Activated CD8-positive, alpha-beta memory T cell treated with anti-CD3 and anti-CD28 coated beads, Interleukin-2, amount 50 U/mL, for 48 hours (primary cell): ENCODE measurements at regions not wholly inside any gene's neighbourhood (a gene's known extent, or its start where the extent isn't known, plus 50 kb on each side); places are given as distances from the start of the nearest gene placed in this dataset.
"Not testable (repeated sequence)": the region's sequence is repeated elsewhere in the genome, so short reads cannot be mapped to it uniquely, and the experiment has no call there.

Experiments
- DNase-seq: peaks from one replicate; pipeline ENCODE4 v3.0.0-alpha.2; 2020

DNA sequence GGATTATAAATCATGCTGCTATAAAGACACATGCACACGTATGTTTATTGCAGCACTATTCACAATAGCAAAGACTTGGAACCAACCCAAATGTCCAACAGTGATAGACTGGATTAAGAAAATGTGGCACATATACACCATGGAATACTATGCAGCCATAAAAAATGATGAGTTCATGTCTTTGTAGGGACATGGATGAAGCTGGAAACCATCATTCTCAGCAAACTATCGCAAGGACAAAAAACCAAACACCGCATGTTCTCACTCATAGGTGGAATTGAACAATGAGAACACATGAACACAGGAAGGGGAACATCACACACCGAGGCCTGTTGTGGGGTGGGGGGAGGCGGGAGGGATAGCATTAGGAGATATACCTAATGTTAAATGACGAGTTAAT is 104.5 kb upstream of the RBBP8 start:
- DNase-seq, result not testable (repeated sequence)

DNA sequence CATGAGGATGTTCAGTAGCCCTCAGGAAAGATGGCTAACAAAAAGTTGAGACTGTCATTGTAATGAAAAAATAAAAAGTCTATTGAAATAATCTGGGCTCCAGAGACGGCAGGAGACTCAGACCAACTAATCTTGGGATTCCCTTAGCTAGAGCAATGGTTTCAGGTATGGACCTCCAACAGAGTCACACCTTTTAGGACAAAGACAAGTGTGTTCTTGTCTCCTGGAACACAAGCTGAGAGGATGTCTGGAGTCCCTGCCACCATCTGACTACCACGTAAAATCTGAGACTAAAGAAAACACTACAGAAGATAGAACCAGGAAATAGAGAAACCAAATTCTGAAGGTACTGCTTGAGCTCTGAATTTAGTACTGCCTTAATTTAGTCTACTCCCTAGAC is 103.3 kb upstream of the RBBP8 start:
- DNase-seq, result no peak

DNA sequence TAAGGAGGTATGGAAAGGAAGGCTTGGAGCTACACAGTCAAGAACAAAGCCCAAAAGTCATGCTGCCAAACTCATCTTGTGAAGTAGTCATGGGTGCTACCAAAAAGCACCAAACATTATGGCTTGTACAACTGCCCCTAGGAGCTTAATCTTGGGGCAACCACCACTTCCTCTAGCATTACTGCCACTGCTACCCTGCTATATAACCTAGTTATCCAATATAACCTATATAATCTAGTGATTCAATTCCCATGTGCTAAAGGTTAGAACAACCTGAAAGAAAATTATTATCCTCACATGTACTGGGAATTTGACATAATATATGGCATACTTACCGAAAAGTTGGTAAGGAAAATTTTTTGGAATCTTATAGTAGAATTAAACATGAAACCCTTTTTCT is 102.6 kb upstream of the RBBP8 start:
- no peak for DNase-seq

DNA sequence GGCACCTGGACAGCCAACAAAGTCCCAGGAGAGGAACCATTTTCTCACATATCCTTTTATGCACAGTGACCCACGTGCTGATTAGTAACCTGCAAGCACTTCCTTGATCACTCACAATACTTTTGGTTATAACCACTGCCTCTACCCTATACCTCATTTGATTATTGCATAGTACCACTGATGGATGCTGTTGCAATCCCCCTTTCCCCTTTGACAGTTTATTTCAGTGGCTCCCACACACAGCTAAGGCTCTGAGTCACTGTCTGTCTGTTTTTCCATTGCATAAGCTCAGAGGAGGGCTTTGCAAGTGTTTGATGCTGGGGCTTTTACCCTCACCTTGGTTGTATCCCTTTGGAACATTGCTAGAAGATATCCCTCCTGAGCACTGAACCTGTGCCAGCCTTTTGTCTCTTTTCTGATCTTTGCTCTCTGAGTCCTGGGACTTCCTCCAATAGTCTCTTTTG is 101.7 kb upstream of the RBBP8 start:
- DNase-seq, result no peak

DNA sequence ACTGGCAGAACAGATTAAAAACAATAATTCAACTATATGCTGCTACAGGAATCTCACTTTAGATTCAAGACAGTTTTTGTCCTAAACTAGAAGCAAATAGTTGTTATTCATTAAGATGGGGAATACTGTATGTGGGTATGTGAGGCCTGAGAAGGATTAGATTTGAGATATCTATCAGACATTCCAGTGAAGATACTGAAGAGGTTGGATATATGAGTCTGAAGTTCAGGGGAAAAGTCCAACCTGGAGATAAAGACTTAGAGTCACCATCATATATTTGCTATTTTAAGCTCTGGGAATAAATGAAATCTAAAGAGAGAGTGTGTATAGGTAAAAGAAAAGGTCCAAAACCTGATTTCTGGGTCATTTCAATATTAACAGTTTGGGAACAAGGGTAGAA is 96.2 kb upstream of the RBBP8 start:
- DNase-seq, result no peak

DNA sequence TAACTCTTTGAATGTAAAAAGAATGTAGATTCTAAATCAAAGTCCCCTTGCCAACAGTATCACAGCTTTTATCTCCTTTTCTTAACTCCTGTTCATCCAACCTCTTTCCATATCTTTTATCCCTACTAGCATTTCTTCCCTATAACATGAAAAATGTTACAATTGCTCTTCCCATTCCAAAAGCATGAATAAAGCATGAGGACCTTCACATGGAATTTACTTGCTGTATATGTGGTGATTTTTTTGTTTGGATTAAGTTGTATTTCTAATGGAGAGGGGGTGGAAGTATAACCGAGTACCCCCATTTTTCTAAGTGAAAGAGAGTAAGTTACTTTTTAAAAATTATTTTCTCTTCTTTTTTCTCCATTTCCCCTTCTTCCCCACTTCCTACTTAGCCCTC is 94.9 kb upstream of the RBBP8 start:
- DNase-seq, result no peak

DNA sequence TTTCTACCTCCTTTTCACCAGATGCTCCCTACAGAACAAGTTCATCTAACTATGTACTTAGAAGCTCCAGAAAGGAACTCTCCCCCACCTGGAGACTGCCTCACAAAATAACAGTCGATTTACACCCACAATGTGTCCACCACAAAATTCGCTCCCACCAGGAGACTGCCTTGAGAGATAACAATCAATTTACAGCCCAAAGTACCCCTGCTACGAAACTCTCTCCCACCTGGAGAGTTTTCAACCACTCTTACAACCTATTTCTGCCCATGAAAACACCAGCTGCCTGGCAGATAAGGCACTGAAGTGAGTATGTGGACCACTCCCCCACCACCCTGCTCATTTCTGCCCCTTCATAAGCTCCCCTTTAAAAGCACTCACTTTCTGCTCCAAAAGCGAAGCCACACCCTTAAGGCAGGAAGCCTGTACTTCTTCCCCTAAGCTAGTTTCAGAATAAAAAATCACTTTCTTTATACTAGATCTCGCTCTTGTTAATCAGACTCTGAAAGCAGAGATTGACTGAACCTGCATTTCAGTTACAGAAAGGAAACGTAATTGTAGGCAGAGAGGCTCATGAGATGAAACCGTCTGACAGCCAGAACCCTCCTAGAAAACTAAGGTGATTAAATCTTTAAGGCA is 94.4 kb upstream of the RBBP8 start:
- no peak for DNase-seq

DNA sequence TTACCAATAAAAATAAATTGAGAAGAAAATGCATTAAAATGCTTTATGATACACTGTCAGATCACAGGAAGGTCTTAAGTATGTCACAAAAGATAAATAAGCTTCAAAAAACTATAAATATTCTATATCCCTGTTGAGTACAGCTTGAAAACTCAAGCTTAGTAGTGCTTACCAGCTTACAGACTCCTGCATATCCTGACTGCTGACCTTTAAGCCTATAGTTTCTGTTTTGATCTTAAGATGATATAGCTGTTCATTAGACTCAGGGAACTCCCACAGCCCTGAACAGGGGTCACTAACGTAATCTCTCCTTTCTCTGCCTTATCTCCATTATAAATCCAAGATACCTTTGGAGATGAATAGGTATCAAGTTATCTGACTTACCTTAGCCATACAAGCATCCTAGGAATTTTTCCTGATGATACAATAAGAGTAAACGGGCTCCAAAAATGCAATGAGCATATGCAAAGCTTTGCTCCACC is 93.7 kb upstream of the RBBP8 start:
- DNase-seq, result no peak

DNA sequence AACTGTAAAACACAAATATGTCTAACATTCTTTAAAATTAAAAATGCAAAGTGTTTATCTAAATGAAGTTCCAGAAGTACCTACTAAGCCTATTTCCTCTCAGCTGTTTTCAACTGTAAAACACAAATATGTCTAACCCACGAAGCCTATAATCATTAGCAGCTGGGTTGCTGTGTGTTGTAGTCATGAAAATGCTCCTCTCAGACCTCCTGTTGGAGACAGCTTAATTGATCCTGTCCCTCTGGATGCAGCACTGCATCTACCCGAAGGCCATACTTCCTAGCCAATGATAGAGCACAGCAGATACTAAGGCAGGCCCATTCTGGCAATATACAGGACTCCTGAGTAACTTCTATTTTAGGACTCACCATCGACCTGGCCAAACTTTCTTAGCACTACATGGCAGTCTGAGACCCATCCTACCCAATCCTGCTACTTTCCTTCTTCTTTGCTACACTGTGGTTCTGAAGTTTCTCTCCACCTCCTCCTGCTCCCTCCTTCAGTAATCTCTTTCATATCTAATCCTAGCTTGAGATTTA is 92.5 kb upstream of the RBBP8 start:
- no peak for DNase-seq

DNA sequence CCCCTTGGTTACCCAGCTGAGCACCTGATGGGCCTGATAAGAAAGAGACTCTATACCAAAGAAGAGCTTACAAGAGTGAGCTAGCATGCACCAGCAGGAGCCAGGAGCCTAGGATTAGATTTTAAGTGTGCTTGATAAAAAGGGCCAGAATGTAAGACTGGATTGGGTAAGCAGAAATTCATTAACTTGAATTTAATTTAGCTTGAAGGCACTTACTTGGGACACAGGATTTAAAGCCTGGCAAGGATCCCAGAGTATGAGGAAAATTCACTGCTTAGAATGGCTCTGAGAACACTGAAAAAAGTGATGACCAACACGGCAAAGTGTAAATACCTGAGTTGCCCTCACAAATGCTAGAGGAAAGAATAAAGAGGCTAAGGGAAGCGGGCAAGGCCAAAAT is 91.3 kb upstream of the RBBP8 start:
- no peak for DNase-seq

DNA sequence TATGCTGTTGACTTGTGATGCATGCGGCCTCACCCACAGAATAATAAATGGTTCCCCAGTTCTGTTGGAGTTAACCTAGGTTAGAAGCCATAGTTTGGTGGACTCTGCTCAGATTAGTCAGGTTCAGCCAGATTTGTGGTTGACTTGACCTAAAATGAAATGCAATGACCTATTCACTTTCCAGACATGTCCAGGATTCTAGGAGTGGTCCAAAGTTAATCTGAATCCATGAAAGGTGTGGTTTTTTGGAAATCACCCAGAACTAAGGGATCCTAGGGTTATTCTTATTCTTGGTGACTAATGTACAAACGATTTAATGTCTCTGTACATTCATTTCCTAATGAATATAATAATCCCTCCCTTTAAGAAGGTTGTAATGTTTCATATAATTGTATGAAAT is 88.9 kb upstream of the RBBP8 start:
- no peak for DNase-seq

DNA sequence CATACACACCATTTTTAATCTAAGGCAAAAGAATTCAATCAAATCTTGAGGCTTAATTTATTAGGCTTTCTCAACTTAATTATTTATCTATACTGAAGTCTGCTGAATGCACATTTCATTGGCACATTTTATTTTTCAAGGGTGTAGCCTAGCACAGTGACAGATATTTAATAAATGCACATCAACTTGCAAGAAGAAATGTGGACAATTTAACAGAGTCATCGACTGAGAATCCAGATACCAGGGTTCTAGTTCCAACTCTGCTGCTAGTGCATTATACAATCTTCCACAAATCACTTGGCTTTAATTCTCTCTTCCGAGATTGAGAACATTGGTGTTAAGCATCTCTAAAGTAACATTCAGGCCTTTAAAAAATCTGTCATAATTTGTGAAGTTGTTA is 88.5 kb upstream of the RBBP8 start:
- DNase-seq, result no peak

DNA sequence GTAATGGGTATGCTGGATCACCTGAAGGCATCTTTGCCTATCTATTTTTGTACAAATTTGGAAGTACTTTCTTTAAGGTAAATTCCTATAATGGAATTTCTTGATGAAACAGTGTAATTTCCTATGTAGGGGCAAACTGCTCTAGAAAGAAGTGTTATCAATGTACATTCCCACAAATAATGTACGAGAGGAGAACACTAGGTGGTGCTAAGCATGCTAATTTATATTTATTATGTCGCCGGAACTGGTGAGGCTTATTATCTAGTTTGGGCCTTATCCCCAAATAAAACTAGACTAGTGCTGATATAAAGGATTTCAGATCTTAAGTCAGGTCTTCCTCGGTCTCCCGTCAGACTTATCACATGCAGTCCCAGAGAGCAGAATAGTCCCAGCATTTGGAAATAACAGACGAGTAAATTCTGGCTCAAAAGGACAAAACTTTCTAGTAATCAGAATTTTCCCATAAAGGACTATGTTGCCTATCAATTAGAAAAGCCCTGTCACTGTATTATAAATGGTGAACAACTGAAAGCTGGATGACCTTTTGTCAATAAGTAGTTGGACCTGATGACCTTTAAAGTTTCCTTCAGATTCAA is 86.9 kb upstream of the RBBP8 start:
- DNase-seq, result no peak

DNA sequence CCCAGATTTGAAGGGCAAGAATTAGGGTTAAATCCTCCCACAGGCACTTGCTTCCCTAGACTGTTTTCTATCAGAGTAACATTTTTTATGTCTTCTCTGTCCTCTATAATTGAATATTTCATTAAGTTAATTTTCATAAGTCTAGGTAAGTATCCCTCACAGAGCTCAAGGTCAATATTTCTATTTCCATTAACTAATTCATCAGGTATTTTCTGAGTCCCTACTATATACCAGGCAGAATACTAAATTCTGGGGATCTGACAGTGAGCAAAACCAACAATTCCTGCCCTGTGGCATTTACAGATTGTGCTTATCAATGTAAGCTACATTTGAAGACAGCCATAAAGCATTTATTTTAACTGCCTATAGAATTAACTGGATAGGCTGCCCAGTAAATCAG is 86.4 kb upstream of the RBBP8 start:
- DNase-seq, result no peak

DNA sequence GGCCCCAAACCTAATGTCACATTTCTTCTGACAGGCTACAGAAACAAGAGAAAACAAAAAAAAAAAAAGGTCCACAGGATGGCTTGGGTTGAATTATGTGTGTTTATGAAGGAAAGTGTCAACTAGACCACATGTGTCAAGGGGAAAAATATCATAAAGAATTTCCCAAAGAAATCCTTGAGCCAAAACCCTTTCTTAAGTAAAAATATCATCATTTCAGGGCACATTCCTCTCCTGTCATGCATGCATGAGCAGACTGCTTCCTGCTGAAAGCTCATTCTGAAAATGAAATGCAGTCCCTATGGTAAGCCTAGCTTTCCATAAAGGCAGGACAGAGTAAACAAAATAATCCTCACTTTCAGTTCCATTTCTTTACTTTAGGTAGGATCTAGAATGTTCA is 85.7 kb upstream of the RBBP8 start:
- DNase-seq, result no peak

DNA sequence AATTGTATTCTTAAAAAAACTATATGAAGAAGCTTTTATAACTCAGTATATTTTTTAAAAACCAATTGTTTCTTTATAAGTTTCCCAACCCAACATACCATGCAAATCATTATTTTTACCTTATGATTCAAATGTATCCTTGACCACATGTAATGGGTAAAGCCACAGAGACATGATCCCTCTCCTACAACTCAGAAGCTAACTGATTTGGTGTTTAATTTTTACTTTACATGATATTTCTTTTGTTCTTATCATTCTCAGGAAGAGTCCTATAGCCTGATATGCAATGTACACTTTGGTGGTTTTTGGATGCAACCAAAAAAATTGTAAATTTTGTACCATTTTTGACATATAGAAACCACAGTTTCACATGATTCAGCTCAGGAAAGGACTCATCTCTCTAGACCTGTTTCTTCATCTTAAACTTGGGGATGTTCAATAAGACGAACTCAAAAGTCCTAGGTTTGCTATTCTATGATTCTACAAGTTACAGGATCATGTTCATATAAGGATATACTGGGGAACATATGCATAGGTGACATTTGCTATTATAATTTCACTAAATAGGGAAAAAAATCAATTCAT is 85.2 kb upstream of the RBBP8 start:
- no peak for DNase-seq

DNA sequence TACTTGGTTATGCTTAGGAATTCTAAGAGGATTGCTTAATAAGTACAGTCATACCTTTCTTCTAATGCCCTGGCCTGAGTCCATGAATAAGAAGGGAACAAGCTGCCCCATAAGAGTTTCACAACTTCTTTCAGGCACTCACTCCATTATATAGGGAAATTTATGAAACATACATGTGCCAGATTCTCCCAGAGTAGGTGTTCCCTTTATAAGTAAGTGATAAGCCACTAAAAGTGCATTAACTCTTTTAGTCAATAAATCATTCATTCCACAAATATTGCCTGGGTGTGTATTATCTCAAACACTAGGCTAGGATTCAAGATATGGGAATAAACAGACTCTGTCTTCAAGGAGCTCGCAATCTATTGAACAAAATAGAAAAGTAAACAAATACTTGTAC is 84.5 kb upstream of the RBBP8 start:
- DNase-seq, result no peak

DNA sequence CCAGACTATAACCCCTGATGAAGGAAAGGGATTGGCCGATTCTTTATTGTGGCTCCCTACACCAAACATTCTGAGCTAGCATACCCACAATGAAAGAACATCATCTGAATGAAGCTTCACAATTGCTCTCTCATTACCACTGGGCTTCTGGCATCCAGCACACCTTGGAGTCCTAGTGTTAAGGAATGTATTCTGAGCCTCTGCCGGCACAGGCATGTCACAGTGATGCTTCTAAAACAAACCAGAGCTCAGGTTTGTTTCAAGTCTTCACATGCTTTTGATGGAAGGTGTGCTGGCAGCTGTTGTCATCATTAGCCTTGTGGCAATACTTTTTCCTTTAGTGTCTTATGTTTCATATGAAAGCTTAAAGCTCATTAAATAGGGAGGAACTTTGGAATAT is 76.3 kb upstream of the RBBP8 start:
- no peak for DNase-seq

DNA sequence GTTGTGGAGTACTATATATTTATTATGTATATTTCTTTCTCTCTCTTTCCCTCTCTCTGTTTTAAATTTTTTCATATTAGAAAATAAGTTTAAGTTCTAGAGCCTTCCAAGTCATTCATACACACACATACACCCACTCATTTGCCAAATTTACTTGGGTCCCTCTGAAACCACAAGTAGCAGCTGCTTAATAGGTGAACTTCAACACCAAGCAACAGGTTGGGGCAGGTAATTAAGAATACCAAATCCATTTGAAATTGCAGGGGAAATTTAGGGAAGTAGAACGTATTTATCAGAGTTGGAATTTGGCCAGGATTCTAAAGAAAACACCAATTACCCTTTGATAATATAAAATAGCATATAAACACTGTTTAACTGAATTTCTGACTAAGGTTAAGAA is 75.0 kb upstream of the RBBP8 start:
- DNase-seq, result no peak

DNA sequence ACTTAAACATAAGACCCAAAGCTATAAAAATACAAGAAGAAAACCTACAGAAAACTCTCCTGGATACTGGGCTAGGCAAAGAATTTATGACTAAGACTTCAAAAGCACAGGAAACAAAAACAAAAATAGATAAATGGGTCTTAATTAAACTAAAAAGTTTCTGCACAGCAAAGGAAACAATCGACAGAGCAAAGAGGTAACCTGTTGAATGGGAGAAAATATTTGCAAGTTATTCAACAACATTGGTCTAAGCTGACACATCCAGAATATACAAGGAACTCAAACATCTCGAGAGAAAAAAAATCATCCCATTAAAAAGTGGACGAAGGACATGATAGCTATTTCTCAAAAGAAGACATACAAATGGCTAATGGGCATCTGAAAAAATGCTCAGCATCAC is 72.3 kb upstream of the RBBP8 start:
- DNase-seq, result no peak

DNA sequence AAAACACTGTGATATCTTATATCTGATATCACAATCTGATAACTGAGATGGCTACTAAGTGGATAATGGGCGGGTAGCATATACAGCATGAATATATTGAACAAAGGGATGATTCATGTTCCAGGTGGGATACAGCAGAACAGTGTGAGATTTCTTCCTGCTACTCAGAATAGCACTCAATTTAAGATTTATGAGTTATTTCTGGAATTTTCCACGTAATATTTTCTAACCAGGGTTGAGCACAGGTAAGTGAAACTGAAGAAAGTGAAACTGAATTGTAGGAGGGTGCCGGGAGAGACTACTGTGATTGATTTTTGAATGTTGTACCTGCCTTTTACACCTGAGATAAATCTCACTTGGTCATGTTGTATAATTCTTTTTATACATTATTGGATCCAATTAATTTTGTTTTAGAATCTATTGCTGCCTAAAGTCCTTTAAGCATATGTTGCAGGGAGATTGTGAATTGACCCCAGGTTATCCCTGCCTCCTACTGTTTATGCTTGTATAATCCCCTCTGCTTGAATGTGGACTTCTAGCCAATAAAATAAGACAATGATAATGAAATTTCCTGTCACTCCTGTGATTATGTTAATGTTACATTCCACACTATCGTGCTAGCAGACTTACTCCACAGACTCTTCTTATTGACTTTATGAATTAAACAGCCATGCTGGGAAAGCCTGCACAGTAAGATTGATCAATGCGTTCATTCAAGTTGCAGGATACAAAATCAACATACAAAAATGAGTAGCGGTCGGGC is 67.6 kb upstream of the RBBP8 start:
- DNase-seq, result no peak

DNA sequence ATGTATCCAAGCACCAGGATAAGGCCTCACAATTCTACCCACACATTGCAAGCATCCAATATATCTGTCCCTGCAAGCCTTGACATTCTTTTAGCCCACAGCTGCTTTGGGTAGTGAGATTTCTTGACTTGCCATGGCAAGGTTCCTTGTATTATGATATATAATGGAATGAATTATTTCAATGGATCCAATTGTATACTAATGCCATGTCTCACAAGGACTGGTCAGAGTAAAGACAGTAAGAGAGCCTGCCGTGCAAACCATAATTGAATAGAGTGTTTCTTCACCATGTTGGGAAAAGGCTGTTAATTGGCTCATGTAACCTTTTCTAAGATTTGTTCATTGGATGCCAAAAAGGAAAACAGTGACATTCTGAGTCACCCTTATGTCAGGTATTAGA is 64.3 kb upstream of the RBBP8 start:
- no peak for DNase-seq

DNA sequence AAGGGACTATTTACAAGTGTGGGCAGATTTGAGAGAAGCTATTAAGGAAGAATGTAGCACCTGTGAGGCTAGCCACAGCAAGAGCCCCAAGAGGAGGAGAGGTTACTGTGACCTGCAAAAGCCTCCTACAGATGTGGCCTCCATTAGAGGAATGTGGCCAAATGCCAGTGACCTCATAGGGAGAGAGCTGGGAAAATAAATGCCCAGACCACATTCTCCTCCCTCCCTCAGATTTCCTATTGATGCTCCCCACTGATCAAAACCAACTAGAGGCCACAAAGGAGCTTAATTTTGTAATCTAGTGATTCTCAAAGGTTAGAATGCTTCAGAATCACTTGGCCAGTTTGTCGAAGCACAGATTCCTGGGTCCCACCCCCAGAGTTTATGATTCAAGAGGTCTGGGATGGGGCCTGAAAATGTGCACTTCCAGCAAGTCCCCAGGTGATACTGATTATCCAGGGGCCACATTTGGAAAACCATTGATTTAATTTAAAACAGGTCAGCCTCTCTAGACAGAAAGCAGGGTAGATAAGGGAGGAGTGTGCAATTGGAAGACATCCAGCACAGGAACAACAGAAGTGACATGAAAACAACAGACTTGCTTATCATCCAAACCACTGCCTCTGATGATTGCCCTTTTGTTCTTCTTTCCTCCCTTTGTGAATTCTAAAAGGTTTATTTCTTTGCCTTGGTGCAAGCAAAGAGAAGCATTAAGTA is 61.2 kb upstream of the RBBP8 start:
- no peak for DNase-seq
